ENCODE measurements at regions not wholly inside any gene's neighbourhood (a gene's known extent, or its start where the extent isn't known, plus 50 kb on each side); places are given as distances from the start of the nearest gene placed in this dataset.

- no peak for TF ChIP-seq CTCF (IDR thresholded peaks at IDR 0.05)
- TF ChIP-seq POLR2A (IDR thresholded peaks at IDR 0.05): no peak
Measured at GRCh38 chr18:56302156-56302555, 336.2 kb downstream of the TXNL1 start.
